Limb (tissue), 2 donors: ENCODE measurements at regions not wholly inside any gene's neighbourhood (a gene's known extent, or its start where the extent isn't known, plus 50 kb on each side); places are given as distances from the start of the nearest gene placed in this dataset.

Experiments used
- DNase-seq, 2 donors: peaks; one replicate each; pipeline ENCODE4 v3.0.0-alpha.2; 2016; ENCODE audit errors: extremely low spot score in 2 of 2

- DNase-seq: no peak
Measured at GRCh38 chr3:104101736-104102135, 1265.0 kb upstream of the ALCAM start.

DNA sequence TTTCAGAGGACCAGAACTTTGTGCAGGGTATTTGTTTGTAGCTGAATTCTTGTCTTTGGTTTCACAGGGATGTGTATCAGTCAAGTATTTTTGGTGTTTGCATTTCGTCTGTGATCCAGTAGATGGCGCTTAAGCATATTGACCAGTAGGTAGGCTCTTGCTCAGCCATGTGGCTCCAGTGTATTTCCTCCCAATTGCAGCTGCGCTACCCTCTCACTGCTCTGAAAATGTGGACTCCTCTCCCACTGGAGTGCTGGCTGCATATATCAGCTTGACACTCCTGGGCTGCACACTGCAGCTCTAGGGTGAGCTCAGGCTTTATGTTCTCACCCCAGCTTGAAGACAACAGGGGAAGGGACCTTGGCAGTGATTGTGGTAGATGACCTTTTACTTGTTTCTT lies 1264.3 kb upstream of the ALCAM start:
- DNase-seq: peak in 1 of 2 donors; percentile 57

DNA sequence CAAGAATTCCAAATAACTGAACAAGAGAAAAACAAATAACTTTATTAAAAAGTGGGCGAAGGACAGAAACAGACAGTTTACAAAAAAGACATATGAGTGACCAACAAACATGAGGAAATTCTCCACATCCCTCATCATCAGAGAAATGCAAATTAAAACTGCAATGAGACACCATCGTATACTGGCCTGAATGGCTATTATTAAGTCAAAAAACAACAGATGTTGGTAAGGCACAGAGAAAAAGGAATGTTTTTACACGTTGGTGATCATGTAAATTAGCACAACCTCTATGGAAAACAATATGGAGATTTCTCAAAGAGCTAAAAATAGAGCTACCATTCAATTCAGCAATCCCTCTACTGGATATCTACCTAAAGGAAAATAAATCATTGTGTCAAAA lies 1260.4 kb upstream of the ALCAM start:
- no peak for DNase-seq

DNA sequence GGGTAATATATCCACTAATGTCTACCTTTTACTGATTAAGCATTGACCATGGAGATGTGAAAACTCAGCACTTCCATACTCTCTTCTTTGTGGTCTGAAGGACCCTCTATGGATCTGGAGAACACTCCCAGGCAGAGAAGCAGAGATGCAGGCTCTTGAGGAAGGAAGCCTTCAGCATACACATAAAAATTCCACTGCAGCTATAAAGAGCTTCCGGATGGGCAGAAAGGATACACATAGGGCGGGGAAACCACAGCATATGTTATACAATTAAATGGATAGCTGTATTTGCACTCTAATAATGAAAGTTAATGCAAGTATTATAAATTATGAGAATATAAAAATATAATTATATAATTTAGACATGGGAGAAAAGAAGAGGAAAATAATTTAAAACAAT lies 1258.2 kb upstream of the ALCAM start:
- DNase-seq: no peak

DNA sequence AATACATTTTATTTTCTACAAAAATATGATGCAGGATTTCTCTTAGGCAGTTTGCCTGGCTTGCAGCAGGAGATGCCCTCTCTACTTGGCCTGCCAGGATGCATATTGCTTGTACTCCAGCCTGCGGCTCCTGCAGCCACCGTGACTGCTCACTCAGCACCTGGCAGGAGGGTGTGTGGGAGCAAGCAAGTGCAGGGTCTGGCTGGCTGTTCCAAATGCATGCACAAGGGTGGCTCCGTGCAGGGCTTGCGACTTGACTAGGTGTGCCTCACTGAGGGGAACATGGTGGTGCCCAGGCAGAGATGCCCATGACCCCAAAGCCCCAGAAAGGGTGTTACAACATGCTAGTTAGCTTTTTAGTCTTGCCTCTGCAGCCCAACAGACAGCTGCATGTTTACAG lies 1240.2 kb upstream of the ALCAM start:
- no peak for DNase-seq

- DNase-seq: no peak
Measured at GRCh38 chr3:104126864-104127553, 1239.7 kb upstream of the ALCAM start.

DNA sequence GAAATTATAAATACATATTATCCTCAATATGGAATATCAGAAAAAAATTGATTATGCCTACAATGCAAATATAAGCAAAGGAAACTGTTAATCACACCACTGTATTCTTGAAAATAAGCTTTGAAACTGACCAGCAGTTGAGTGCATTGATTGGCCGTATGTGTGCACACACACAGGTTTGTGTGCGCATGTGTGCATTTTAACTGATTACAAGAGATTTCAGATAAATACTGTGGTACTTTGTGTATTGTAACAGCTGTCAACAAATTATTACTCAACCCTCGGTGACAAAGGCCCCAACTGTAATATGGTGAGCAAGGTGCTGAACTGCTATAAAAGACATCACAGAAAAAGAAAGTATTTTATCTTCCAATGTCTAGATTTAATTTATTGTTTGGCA lies 1238.9 kb upstream of the ALCAM start:
- no peak for DNase-seq

DNA sequence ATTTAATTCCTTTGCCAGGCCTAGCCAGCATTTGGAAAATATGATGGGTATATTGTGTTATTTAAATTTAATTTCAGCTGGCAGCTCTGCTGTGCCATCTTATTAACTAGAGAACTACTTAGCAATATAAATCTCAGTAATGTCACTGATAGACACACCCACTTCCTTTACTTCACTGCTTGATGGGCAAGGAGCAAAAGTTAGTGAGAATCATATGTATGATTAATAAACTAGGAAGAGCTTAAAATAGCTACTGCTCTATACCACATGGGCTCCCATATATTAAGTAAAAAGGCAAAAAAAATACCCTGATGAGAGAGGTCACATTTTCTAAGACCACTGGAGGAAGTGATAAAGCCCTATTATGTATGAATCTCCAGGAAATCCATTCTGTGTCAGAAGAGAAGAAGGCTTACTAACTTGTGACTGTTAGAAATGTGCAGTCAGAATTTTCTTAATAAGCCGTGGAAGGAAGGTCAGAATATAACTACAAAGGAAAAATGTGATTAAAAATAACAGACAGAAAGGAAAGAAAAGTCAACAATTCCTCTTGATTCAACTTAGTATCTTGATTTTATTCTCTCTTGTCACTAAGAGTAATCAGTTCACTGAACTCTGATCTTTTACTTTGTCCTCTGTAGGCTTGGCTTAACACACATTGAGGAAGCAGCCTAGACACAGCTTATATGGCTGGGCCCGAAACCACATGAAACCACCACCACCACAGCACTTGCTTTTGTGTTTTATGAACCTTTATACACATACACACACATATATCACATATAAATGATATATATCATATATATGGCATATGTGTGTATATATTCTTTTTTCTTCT lies 1233.9 kb upstream of the ALCAM start:
- DNase-seq: no peak

- no peak for DNase-seq
Measured at GRCh38 chr3:104133630-104134029, 1233.1 kb upstream of the ALCAM start.

GRCh38 chr3:104137116-104137515 lies 1229.6 kb upstream of the ALCAM start:
- DNase-seq: no peak

DNA sequence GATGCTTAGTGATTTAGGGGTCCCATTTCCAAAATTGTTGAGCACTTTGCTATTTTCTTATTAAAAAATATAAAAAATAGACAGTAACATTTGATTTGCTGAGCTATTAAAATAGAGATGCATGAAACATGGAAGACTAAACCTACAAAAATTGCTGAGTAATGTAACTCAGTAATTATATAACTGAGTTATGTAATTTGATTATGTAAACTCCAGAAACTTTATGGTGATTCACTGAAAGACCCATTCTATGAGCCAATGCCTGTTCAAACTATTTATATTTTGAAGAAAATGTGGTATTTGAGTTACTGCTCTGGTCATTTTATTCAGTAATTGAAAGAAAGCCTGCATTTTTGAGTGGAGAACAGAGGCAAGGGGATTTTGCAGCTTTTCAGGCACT lies 1221.5 kb upstream of the ALCAM start:
- DNase-seq: no peak

DNA sequence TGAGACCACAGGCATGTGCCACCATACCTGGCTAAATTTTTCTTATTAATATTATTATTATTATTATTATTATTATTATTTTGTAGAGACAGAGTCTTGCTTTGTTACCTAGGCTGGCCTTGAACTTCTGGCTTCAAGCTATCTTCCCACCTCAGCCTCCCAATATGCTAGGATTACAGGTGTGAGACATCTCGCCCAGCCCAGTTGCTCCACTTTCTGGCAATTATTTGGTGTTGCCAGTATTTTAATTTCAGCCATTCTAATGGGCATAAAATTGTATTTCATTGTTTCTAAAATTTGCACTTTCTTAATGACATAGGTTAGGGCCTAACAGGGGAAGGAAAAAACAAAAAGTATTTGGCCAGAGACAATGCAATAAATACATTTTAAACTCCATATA lies 1217.6 kb upstream of the ALCAM start:
- DNase-seq: no peak

DNA sequence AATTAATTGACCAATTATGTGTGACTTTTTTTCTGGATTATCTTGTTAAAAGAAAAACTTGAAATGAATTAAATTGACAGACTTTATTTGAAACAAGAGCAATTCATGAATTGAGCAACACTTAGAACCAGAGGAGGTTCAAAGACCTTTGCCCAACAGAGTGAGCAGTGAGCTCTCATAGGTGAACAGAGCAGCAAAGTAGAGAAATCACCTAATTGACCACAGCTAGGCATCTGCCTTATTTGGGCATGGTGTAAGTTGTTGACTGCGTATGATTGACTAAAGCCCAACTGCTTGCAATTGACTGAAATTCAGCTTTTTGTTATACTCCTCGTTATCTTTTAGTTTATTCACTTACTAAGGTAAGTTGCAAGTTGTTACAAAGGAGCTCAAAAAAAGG lies 1216.0 kb upstream of the ALCAM start:
- DNase-seq: no peak

- DNase-seq: no peak
Measured at GRCh38 chr3:104154896-104155295, 1211.8 kb upstream of the ALCAM start.

DNA sequence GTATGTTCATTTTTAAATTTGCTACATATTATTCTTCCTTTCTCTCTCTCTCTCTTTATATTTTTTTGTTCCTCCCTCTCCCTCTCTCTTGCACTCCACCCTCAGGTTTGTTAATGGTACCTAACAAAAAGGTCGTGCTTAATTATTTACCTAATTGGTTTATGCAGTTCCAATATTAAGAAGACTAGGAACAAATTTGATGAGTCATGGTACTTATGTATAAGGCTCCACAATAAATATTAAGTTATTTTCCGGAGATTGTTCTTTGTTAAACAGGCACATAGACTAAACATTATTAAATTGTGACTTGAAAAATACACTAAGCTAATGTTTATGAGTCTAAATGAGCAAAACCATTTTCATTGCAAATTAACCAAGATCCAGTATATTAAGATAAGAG lies 1200.8 kb upstream of the ALCAM start:
- no peak for DNase-seq

- DNase-seq: no peak
Measured at GRCh38 chr3:104168386-104168785, 1198.3 kb upstream of the ALCAM start.

DNA sequence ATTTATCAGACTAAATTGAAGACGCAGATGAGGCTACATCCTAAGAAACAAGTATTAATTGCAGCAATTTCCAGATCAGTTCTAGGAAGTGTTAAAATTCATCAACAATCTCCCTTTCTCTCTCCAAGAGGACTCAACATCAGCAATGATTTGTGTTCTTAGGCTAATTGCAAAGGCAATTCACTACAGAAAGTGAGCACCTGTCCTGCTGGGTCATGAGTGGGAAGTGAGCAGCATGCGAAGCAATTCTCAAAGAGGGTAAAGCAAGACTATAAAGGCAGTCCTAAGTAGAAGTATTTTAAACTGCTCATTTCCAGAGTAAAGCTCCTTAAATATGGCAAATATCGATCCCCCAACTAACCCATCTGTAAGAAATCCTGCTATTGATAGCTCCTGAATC lies 1191.0 kb upstream of the ALCAM start:
- no peak for DNase-seq

DNA sequence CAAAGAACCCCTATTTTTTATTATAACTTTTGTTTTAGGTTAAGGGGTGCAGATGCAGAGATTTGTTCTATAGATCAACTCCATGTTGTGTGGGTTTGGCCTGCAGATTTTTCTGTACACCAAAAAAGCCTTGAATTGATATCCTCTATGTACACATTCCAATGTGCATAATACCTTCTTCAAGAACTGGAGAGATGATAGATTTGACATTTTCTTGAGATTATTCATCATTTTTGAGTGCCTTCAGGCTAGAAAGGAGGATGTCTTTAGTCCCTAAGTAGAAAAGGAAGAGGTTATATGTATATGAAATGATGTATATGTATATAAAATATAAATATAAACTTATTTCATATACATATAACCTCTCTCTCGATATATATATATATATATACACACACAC lies 1190.0 kb upstream of the ALCAM start:
- DNase-seq: no peak

GRCh38 chr3:104178680-104179079 lies 1188.0 kb upstream of the ALCAM start:
- no peak for DNase-seq

- DNase-seq: no peak
Measured at GRCh38 chr3:104180906-104181305, 1185.8 kb upstream of the ALCAM start.

- DNase-seq: no peak
Measured at GRCh38 chr3:104190681-104191080, 1176.0 kb upstream of the ALCAM start.

GRCh38 chr3:104198131-104198530 lies 1168.6 kb upstream of the ALCAM start:
- DNase-seq: no peak

DNA sequence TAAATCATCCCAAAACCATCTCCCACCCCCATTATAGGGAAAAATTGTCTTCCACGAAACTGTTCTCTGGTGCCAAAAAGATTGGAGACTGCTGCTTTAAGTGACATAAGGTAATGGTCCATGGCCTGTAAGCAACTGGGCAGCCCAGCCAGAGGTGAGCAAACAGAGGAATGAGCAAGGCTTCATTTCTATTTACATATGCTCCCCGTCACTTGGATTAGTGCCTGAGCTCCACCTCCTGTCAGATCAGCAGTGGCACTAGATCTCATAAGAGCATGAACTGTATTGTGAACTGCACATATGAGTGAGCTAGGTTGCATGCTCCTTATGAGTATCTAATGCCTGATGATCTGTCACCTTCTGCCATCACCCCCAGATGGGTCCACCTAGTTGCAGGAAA lies 1159.8 kb upstream of the ALCAM start:
- no peak for DNase-seq
